CD4-positive, CD25-positive, alpha-beta regulatory T cell (primary cell): ENCODE measurements at regions not wholly inside any gene's neighbourhood (a gene's known extent, or its start where the extent isn't known, plus 50 kb on each side); places are given as distances from the start of the nearest gene placed in this dataset.

Source experiments
- ATAC-seq, 2 donors: fragments of 150-1000 bp; cut with Tn5 transposase; one replicate each; pipeline ENCODE4 v1.10.0; 2021; ENCODE audit warnings: low read depth in 2 of 2, moderate number of reproducible peaks in 2 of 2, moderate library complexity in 1 of 2
- DNase-seq, 3 donors: peaks; one replicate each; pipeline versions ENCODE4 v3.0.0 to v3.0.0-alpha.2; 2012 to 2022; ENCODE audit warnings: mixed read lengths in 1 of 3
- H3K27ac ChIP-seq: one replicate; pipeline ENCODE4 v1.7.0; 2013; ENCODE audit warnings: mild to moderate bottlenecking, low read length; ENCODE audit not compliant: insufficient read depth, poor library complexity, severe bottlenecking
- H3K27me3 ChIP-seq: one replicate; pipeline ENCODE4 v1.7.0; 2013; ENCODE audit warnings: low read length; ENCODE audit not compliant: control insufficient read depth, insufficient read depth
- H3K36me3 ChIP-seq: one replicate; pipeline ENCODE4 v1.7.0; 2013; ENCODE audit warnings: mild to moderate bottlenecking, low read length, moderate library complexity; ENCODE audit not compliant: control insufficient read depth, insufficient read depth
- H3K4me1 ChIP-seq: 2 replicates; pipeline ENCODE4 v1.7.0; 2013; ENCODE audit warnings: mild to moderate bottlenecking, low read length; ENCODE audit not compliant: insufficient read depth, control insufficient read depth, poor library complexity, severe bottlenecking
- H3K4me3 ChIP-seq: one replicate; pipeline ENCODE4 v1.7.0; 2013; ENCODE audit warnings: low read depth, mild to moderate bottlenecking, low read length, moderate library complexity
- H3K9me3 ChIP-seq, 2 experiments: 1 replicate in 1 of 2; 2 replicates in 1 of 2; pipeline ENCODE4 v1.7.0; 2013; ENCODE audit warnings: low read length in 2 of 2, mild to moderate bottlenecking in 1 of 2, moderate library complexity in 1 of 2; ENCODE audit not compliant: control insufficient read depth in 2 of 2
- H3K27ac Mint-ChIP-seq, 3 donors: one replicate each; pipeline ENCODE4 v1.8.0; 2020 to 2022; ENCODE audit warnings: mild to moderate bottlenecking in 3 of 3, mixed read lengths in 3 of 3, moderate library complexity in 2 of 3
- H3K27me3 Mint-ChIP-seq: one replicate; pipeline ENCODE4 v1.8.0; 2022; ENCODE audit warnings: mild to moderate bottlenecking, mixed read lengths
- H3K36me3 Mint-ChIP-seq: one replicate; pipeline ENCODE4 v1.8.0; 2020; ENCODE audit warnings: mixed read lengths
- H3K4me1 Mint-ChIP-seq, 4 donors: one replicate each; pipeline ENCODE4 v1.8.0; 2020 to 2022; ENCODE audit warnings: mixed read lengths in 4 of 4, mild to moderate bottlenecking in 1 of 4
- H3K4me3 Mint-ChIP-seq, 4 donors: one replicate each; pipeline ENCODE4 v1.8.0; 2020 to 2022; ENCODE audit warnings: mild to moderate bottlenecking in 4 of 4, mixed read lengths in 4 of 4, moderate library complexity in 3 of 4
- H3K9me3 Mint-ChIP-seq, 7 donors: one replicate each; pipeline ENCODE4 v1.8.0; 2020 to 2022; ENCODE audit warnings: mixed read lengths in 7 of 7, mild to moderate bottlenecking in 3 of 7, moderate library complexity in 2 of 7

GRCh38 chr3:151552589-151552988, 91.7 kb upstream of the IGSF10 start:
- no peak overlapping the region for H3K27ac ChIP-seq
- no peak overlapping the region for H3K27ac Mint-ChIP-seq
- H3K4me1 ChIP-seq: no peaks in the 10 kb centered on the region
- no peak overlapping the region for H3K4me3 Mint-ChIP-seq
- ATAC-seq (no peak), DNase-seq (no peak)
- H3K27me3 ChIP-seq: no peaks in the 10 kb centered on the region
- no peak overlapping the region for H3K4me3 ChIP-seq
- H3K9me3 ChIP-seq: no peaks in the 10 kb centered on the region
- H3K36me3 Mint-ChIP-seq: no peaks in the 10 kb centered on the region
- no peaks in the 10 kb centered on the region for H3K4me1 Mint-ChIP-seq
- H3K9me3 Mint-ChIP-seq: no peaks in the 10 kb centered on the region
- H3K27me3 Mint-ChIP-seq: peaks cover 4% of the 10 kb centered on the region
- H3K36me3 ChIP-seq: no peaks in the 10 kb centered on the region

GRCh38 chr3:151550642-151551041, 89.8 kb upstream of the IGSF10 start:
- DNase-seq: no peak
- no peaks in the 10 kb centered on the region for H3K4me1 ChIP-seq
- Mint-ChIP-seq H3K36me3 (no peaks in the 10 kb centered on the region), H3K4me3 (no peak overlapping the region), H3K9me3 (no peaks in the 10 kb centered on the region), H3K27me3 (peaks cover 4% of the 10 kb centered on the region), H3K27ac (no peak overlapping the region), H3K4me1 (no peaks in the 10 kb centered on the region)
- ATAC-seq: no peak
- H3K36me3 ChIP-seq: no peaks in the 10 kb centered on the region
- H3K9me3 ChIP-seq: no peaks in the 10 kb centered on the region
- no peak overlapping the region for H3K27ac ChIP-seq
- H3K4me3 ChIP-seq: no peak overlapping the region
- H3K27me3 ChIP-seq: no peaks in the 10 kb centered on the region

GRCh38 chr3:151550025-151550618, 89.3 kb upstream of the IGSF10 start:
- Mint-ChIP-seq H3K27ac (no peak overlapping the region), H3K27me3 (peaks cover 4% of the 10 kb centered on the region), H3K9me3 (no peaks in the 10 kb centered on the region), H3K4me3 (no peak overlapping the region), H3K4me1 (no peaks in the 10 kb centered on the region), H3K36me3 (no peaks in the 10 kb centered on the region)
- Histone ChIP-seq H3K9me3 (no peaks in the 10 kb centered on the region), H3K4me1 (no peaks in the 10 kb centered on the region), H3K36me3 (no peaks in the 10 kb centered on the region), H3K27ac (no peak overlapping the region), H3K4me3 (no peak overlapping the region), H3K27me3 (no peaks in the 10 kb centered on the region)
- DNase-seq: no peak
- ATAC-seq: no peak

GRCh38 chr3:151548195-151548594, 87.3 kb upstream of the IGSF10 start:
- Mint-ChIP-seq H3K36me3 (no peaks in the 10 kb centered on the region), H3K27ac (no peak overlapping the region), H3K4me1 (no peaks in the 10 kb centered on the region), H3K27me3 (peaks cover 4% of the 10 kb centered on the region), H3K9me3 (no peaks in the 10 kb centered on the region), H3K4me3 (no peak overlapping the region)
- Histone ChIP-seq H3K4me3 (no peak overlapping the region), H3K9me3 (no peaks in the 10 kb centered on the region), H3K4me1 (no peaks in the 10 kb centered on the region), H3K36me3 (no peaks in the 10 kb centered on the region), H3K27me3 (no peaks in the 10 kb centered on the region), H3K27ac (no peak overlapping the region)
- DNase-seq: no peak
- no peak for ATAC-seq

GRCh38 chr3:151544164-151544548, 83.3 kb upstream of the IGSF10 start:
- Mint-ChIP-seq H3K9me3 (no peaks in the 10 kb centered on the region), H3K4me1 (no peaks in the 10 kb centered on the region), H3K36me3 (no peaks in the 10 kb centered on the region), H3K27me3 (peaks cover 3% of the 10 kb centered on the region), H3K4me3 (no peak overlapping the region), H3K27ac (no peak overlapping the region)
- H3K4me1 ChIP-seq: no peaks in the 10 kb centered on the region
- no peak overlapping the region for H3K27ac ChIP-seq
- ATAC-seq: no peak
- no peaks in the 10 kb centered on the region for H3K27me3 ChIP-seq
- no peaks in the 10 kb centered on the region for H3K9me3 ChIP-seq
- H3K4me3 ChIP-seq: no peak overlapping the region
- DNase-seq: no peak
- no peaks in the 10 kb centered on the region for H3K36me3 ChIP-seq

GRCh38 chr3:151541178-151541577, 80.3 kb upstream of the IGSF10 start:
- Histone ChIP-seq H3K27me3 (no peaks in the 10 kb centered on the region), H3K27ac (no peak overlapping the region), H3K4me3 (no peak overlapping the region), H3K9me3 (no peaks in the 10 kb centered on the region), H3K4me1 (no peaks in the 10 kb centered on the region), H3K36me3 (no peaks in the 10 kb centered on the region)
- Mint-ChIP-seq H3K36me3 (no peaks in the 10 kb centered on the region), H3K4me1 (no peaks in the 10 kb centered on the region), H3K27me3 (no peaks in the 10 kb centered on the region), H3K9me3 (no peaks in the 10 kb centered on the region), H3K27ac (no peak overlapping the region), H3K4me3 (no peak overlapping the region)
- no peak for ATAC-seq
- no peak for DNase-seq

GRCh38 chr3:151539599-151539998, 78.7 kb upstream of the IGSF10 start:
- no peaks in the 10 kb centered on the region for H3K4me1 ChIP-seq
- ATAC-seq (no peak), DNase-seq (no peak)
- no peak overlapping the region for H3K27ac Mint-ChIP-seq
- H3K36me3 Mint-ChIP-seq: no peaks in the 10 kb centered on the region
- H3K27me3 ChIP-seq: no peaks in the 10 kb centered on the region
- no peaks in the 10 kb centered on the region for H3K27me3 Mint-ChIP-seq
- H3K27ac ChIP-seq: no peak overlapping the region
- no peaks in the 10 kb centered on the region for H3K4me1 Mint-ChIP-seq
- H3K9me3 ChIP-seq: no peaks in the 10 kb centered on the region
- no peaks in the 10 kb centered on the region for H3K36me3 ChIP-seq
- no peak overlapping the region for H3K4me3 Mint-ChIP-seq
- no peaks in the 10 kb centered on the region for H3K9me3 Mint-ChIP-seq
- H3K4me3 ChIP-seq: no peak overlapping the region

- no peaks in the 10 kb centered on the region for H3K36me3 ChIP-seq
- DNase-seq: no peak
- H3K36me3 Mint-ChIP-seq: no peaks in the 10 kb centered on the region
- no peaks in the 10 kb centered on the region for H3K27me3 ChIP-seq
- no peak overlapping the region for H3K4me3 Mint-ChIP-seq
- no peak overlapping the region for H3K27ac ChIP-seq
- ATAC-seq: no peak
- no peaks in the 10 kb centered on the region for H3K4me1 ChIP-seq
- no peaks in the 10 kb centered on the region for H3K9me3 ChIP-seq
- H3K4me1 Mint-ChIP-seq: no peaks in the 10 kb centered on the region
- no peaks in the 10 kb centered on the region for H3K27me3 Mint-ChIP-seq
- no peaks in the 10 kb centered on the region for H3K9me3 Mint-ChIP-seq
- no peak overlapping the region for H3K27ac Mint-ChIP-seq
- no peak overlapping the region for H3K4me3 ChIP-seq
These were observed 77.9 kb upstream of the IGSF10 start for GRCh38 chr3:151538456-151539393.
